Spinal cord (tissue), 9 donors: ENCODE measurements at regions not wholly inside any gene's neighbourhood (a gene's known extent, or its start where the extent isn't known, plus 50 kb on each side); places are given as distances from the start of the nearest gene placed in this dataset.

ENCODE experiments used
- DNase-seq, 6 donors: peaks; one replicate each; pipeline versions ENCODE4 v3.0.0 to v3.0.0-alpha.2; 2013 to 2015; ENCODE audit warnings: low spot score in 6 of 6, low read depth in 4 of 6
- H3K27ac ChIP-seq: one replicate; pipeline ENCODE4 v1.5.1; 2013; ENCODE audit warnings: low read depth, low read length, control low read depth
- H3K27me3 ChIP-seq: one replicate; pipeline ENCODE4 v1.6.1; 2013; ENCODE audit warnings: low read length; ENCODE audit not compliant: control insufficient read depth, insufficient read depth
- H3K36me3 ChIP-seq: one replicate; pipeline ENCODE4 v1.6.1; 2013; ENCODE audit warnings: low read length; ENCODE audit not compliant: control insufficient read depth, insufficient read depth
- H3K4me1 ChIP-seq: one replicate; pipeline ENCODE4 v1.6.1; 2013; ENCODE audit warnings: low read length; ENCODE audit not compliant: control insufficient read depth, insufficient read depth
- H3K4me3 ChIP-seq: one replicate; pipeline ENCODE4 v1.5.1; 2013; ENCODE audit warnings: low read depth, low read length, control low read depth
- H3K9me3 ChIP-seq: one replicate; pipeline ENCODE4 v1.6.1; 2013; ENCODE audit warnings: low read length; ENCODE audit not compliant: control insufficient read depth, insufficient read depth
- WGBS: methylation state at CpG from one replicate; pipeline ENCODE4 v1.1.5; 2013; ENCODE audit warnings: missing lambda C conversion rate; ENCODE audit not compliant: insufficient coverage; 5-methylcytosine and 5-hydroxymethylcytosine counted together
- donor health status: healthy.

GRCh38 chr9:25964239-25964638, 286.0 kb upstream of the TUSC1 start:
- H3K27me3 ChIP-seq = no peaks in the 10 kb centered on the region
- no peaks in the 10 kb centered on the region for H3K36me3 ChIP-seq
- no peak overlapping the region for H3K4me3 ChIP-seq
- peaks cover 2% of the 10 kb centered on the region for H3K9me3 ChIP-seq
- WGBS = 60% methylated on average over 2 of the region's 3 CpGs
- H3K27ac ChIP-seq = no peak overlapping the region
- peak in 2 of 6 donors; percentile 23 to 43 for DNase-seq
- H3K4me1 ChIP-seq = no peaks in the 10 kb centered on the region

DNA sequence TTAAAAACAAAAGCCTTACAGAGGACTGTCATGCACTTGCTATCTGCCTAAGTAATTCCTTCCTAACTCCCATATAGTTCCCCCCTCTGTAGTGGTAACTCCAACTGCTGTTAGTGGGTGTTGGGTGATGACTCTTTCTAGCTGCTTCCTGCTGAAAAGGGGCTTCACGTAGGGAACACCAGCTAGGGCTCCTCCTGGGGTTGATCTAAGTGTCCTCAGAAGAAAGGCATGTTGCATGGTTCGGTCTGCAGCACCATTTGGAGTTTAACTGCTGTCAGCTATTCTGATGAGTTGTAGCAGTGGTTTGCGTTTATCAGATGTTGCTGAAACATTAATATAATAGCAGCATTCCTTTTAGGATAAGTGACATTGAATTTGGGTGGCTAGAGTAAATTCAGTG, 281.9 kb upstream of the TUSC1 start:
- Histone ChIP-seq H3K9me3 (peaks cover 2% of the 10 kb centered on the region), H3K27me3 (no peaks in the 10 kb centered on the region), H3K4me1 (no peaks in the 10 kb centered on the region), H3K36me3 (no peaks in the 10 kb centered on the region), H3K4me3 (no peak overlapping the region), H3K27ac (no peak overlapping the region)
- 67% methylated on average over 2 of the region's 3 CpGs for WGBS
- DNase-seq = no peak

DNA sequence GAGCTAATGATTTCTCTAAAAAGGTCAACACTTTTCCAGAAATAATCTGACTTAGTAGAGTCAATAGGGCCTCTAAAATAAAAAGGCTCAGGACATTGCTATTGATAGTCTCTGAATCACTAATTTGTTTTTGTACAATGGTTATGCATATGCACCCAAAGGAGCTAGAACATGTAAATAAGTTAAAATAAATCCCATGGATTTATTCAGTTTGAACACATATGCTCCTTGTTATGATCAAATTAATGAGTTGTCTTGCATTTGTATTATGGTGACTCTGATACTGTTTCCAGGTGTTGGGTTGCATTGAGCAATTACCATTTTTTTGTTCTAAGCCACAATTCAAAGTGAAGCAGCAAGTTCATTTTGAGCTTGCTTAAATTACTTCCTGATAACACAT, 276.0 kb upstream of the TUSC1 start:
- no peaks in the 10 kb centered on the region for H3K4me1 ChIP-seq

DNA sequence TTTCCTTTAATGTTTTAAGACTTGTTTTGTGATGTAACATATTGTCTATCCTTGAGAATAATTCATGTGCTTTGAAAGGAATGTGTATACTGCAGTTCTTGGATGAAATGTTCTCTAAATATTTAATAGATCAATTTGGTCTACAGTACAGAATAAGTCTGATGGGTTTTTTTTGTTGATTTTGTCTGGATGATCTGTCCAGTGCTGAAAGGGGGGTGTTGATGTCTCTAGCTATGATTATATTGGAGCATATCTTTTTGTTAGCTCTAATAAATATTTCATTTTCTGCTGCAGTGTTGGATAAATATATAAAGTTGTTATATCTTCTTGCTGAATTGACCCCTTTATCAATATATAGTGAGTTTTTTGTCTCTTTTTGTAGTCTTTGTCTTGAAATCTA, 269.9 kb upstream of the TUSC1 start:
- no peak for DNase-seq
- H3K36me3 ChIP-seq = no peaks in the 10 kb centered on the region
- no peak overlapping the region for H3K4me3 ChIP-seq
- peaks cover 2% of the 10 kb centered on the region for H3K9me3 ChIP-seq
- H3K4me1 ChIP-seq = no peaks in the 10 kb centered on the region
- H3K27ac ChIP-seq = no peak overlapping the region
- H3K27me3 ChIP-seq = no peaks in the 10 kb centered on the region

More for the DNA sequence above, 276.0 kb upstream of the TUSC1 start:
- Histone ChIP-seq H3K27ac (no peak overlapping the region), H3K4me3 (no peak overlapping the region), H3K9me3 (no peaks in the 10 kb centered on the region), H3K27me3 (no peaks in the 10 kb centered on the region), H3K36me3 (no peaks in the 10 kb centered on the region)
- DNase-seq = no peak

- H3K4me3 ChIP-seq = no peak overlapping the region
- no peak for DNase-seq
- H3K36me3 ChIP-seq = no peaks in the 10 kb centered on the region
- WGBS = no CpG with 5 or more reads among the region's 1 CpG
- no peaks in the 10 kb centered on the region for H3K4me1 ChIP-seq
- no peak overlapping the region for H3K27ac ChIP-seq
- H3K9me3 ChIP-seq = peaks cover 1% of the 10 kb centered on the region
- H3K27me3 ChIP-seq = no peaks in the 10 kb centered on the region
Observed at GRCh38 chr9:25939126-25939525, 260.9 kb upstream of the TUSC1 start.

DNA sequence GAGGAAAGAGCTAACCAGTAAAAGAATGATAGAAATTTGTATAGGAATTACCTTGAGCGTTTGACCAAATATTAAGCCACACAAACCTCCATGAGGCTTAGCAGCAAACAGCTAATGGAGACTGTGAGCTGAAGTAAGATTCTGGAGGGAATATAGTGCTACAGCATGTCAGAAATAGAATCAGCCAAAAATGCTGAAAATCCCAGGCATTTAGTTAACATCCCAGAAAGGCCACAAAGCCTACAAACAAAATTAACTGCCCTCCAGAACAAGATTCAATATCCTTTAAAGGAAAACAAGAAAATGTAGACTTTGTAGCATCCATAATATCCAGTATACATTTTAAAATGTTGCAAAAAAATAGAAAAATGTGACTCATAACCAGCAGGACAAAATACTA, 257.8 kb upstream of the TUSC1 start:
- peaks cover 1% of the 10 kb centered on the region for H3K9me3 ChIP-seq
- H3K27me3 ChIP-seq = no peaks in the 10 kb centered on the region
- no peak overlapping the region for H3K27ac ChIP-seq
- H3K36me3 ChIP-seq = no peaks in the 10 kb centered on the region
- no peak overlapping the region for H3K4me3 ChIP-seq
- no peaks in the 10 kb centered on the region for H3K4me1 ChIP-seq
- DNase-seq = no peak
- WGBS = no CpG with 5 or more reads among the region's 1 CpG

DNA sequence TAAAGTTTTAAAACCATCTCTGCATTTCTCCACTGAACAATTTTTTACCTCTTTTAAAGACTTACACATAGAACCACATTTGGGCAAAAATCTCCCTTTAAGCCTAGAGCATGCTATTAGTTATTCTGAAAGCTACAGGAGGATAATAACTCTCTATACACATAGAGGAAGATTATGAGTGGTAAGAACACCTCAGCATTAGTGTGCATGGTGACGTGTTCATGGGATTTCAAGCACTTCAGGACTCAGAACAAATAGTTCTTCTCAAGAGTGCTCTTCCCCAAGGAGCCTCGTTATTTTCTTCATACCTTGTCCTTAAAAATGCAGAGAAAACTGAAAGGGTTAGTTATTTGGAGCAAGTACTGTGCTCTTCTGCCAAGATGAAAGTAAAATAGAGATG, 256.9 kb upstream of the TUSC1 start:
- Histone ChIP-seq H3K27ac (no peak overlapping the region), H3K9me3 (peaks cover 1% of the 10 kb centered on the region), H3K4me3 (no peak overlapping the region), H3K4me1 (no peaks in the 10 kb centered on the region), H3K36me3 (no peaks in the 10 kb centered on the region), H3K27me3 (no peaks in the 10 kb centered on the region)
- no CpG with 5 or more reads among the region's 2 CpGs for WGBS
- no peak for DNase-seq

- DNase-seq = no peak
- Histone ChIP-seq H3K27me3 (no peaks in the 10 kb centered on the region), H3K4me1 (no peaks in the 10 kb centered on the region), H3K36me3 (no peaks in the 10 kb centered on the region), H3K27ac (no peak overlapping the region), H3K4me3 (no peak overlapping the region), H3K9me3 (no peaks in the 10 kb centered on the region)
- 80% methylated on average over 1 of the region's 2 CpGs for WGBS
Observed at GRCh38 chr9:25918761-25919160, 240.5 kb upstream of the TUSC1 start.

- DNase-seq = peak in 1 of 6 donors; percentile 1
- no peaks in the 10 kb centered on the region for H3K4me1 ChIP-seq
- no peak overlapping the region for H3K27ac ChIP-seq
- no peak overlapping the region for H3K4me3 ChIP-seq
- H3K27me3 ChIP-seq = no peaks in the 10 kb centered on the region
- no peaks in the 10 kb centered on the region for H3K36me3 ChIP-seq
- H3K9me3 ChIP-seq = no peaks in the 10 kb centered on the region
Observed at GRCh38 chr9:25917731-25918362, 239.6 kb upstream of the TUSC1 start.

GRCh38 chr9:25913806-25914205, 235.6 kb upstream of the TUSC1 start:
- Histone ChIP-seq H3K27ac (no peak overlapping the region), H3K4me3 (no peak overlapping the region), H3K27me3 (no peaks in the 10 kb centered on the region), H3K9me3 (no peaks in the 10 kb centered on the region), H3K4me1 (no peaks in the 10 kb centered on the region), H3K36me3 (no peaks in the 10 kb centered on the region)
- no peak for DNase-seq
- WGBS = no CpG with 5 or more reads among the region's 4 CpGs
